ENCODE measurements at regions not wholly inside any gene's neighbourhood (a gene's known extent, or its start where the extent isn't known, plus 50 kb on each side); places are given as distances from the start of the nearest gene placed in this dataset.

DNA sequence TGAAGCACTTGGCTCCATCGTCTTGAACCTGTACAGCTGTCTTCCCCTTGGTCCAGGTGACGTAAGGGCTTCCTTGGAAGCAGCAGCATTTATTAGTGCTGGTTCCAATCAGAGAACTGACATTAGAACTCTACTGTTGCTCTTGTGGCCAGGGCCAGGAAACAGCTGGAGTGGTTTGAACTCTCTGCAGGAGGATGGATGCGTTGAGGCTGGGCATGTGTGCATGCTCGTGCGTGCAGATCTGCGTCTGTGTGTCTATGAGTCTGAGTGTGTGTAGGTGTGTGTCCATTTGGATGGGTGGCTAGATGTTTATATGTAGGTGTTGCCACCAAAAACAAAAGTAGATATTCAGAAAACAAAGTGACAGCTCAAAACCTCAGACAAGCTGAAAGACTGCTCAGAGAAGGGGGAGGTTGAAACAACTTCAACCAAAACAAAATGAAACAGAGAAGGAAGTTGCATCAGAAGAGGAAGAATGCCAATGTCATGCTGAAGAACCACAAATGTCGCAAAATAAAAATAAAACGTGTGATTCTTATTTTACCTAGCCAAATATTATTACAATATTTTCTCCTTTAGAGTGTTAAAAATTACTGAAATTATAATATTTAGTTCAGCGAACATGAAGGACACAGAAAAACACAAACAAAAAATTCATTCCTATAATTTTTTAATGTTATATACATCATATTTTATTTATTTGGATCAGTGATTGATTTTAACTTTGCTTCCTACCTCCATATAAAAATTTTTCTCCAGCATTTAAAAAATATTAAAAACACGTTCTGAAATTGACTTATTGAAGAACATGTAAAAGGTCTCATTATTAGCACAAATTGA lies 96.1 kb upstream of the MKLN1 start:
- Mint-ChIP-seq H3K4me3 (peak overlapping the region; percentile 76 to 81), H3K9me3 (no peaks in the 10 kb centered on the region), H3K36me3 (no peaks in the 10 kb centered on the region), H3K27me3 (no peaks in the 10 kb centered on the region), H3K4me1 (peaks cover 21 to 38% of the 10 kb centered on the region in 2 donors), H3K27ac (peak overlapping the region; percentile 91)
- ATAC-seq (replicated peaks) (peak; percentile 96 to 97), DNase-seq (peak; percentile 75)

- H3K4me1 Mint-ChIP-seq = peaks cover 21 to 31% of the 10 kb centered on the region in 2 donors
- no peak for DNase-seq
- H3K9me3 Mint-ChIP-seq = no peaks in the 10 kb centered on the region
- H3K27ac Mint-ChIP-seq = no peak overlapping the region
- no peak for ATAC-seq (replicated peaks)
- H3K36me3 Mint-ChIP-seq = no peaks in the 10 kb centered on the region
- H3K27me3 Mint-ChIP-seq = no peaks in the 10 kb centered on the region
- no peak overlapping the region for H3K4me3 Mint-ChIP-seq
Measured at GRCh38 chr7:131232768-131233167, 94.9 kb upstream of the MKLN1 start.

- Mint-ChIP-seq H3K4me1 (peaks cover 20 to 31% of the 10 kb centered on the region in 2 donors), H3K9me3 (no peaks in the 10 kb centered on the region), H3K27ac (no peak overlapping the region), H3K4me3 (no peak overlapping the region), H3K27me3 (no peaks in the 10 kb centered on the region), H3K36me3 (no peaks in the 10 kb centered on the region)
- DNase-seq (no peak), ATAC-seq (replicated peaks) (no peak)
Measured at GRCh38 chr7:131233193-131233592, 94.5 kb upstream of the MKLN1 start.

DNA sequence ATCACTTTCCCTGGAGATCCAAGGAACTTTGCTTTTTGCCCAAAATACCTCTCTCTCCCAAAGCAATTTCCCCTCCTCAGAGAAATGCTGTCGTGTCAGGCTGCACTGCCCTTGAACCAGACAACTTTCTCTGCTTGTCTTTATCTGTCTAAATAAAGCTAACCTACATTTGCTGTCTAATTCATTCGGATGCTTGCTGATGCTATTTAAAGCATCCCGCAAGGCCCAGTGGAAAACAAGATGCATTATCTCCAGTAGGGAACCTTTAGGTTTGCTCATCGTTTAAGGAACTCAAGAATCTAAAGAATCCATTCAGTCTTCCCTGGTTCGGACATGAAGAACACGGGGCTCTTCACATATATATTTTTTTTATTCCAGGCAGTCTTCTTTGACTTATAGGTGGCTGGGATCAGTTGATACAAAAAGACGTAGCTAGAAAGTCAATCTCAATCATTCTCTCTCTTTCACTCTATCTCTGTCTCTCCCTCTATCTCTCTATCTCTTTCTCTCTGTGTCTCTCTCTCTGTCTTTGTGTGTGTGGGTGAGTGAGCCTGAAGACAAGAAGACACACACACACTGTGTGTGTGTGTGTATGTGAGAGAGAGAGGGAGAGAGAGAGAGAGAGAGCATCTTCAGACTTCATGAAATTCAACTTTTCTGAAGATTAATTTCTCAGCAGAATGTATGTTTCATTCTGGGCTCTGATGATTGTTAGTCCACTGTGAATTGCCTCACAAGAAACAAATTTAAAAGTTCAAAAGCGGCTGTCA lies 92.8 kb upstream of the MKLN1 start:
- DNase-seq = no peak
- Mint-ChIP-seq H3K4me3 (peak overlapping the region in 1 of 2 donors; percentile 43), H3K27ac (peak overlapping the region; percentile 92), H3K27me3 (no peaks in the 10 kb centered on the region), H3K9me3 (no peaks in the 10 kb centered on the region), H3K4me1 (peaks cover 20 to 31% of the 10 kb centered on the region in 2 donors), H3K36me3 (no peaks in the 10 kb centered on the region)
- ATAC-seq (replicated peaks) = no peak

DNA sequence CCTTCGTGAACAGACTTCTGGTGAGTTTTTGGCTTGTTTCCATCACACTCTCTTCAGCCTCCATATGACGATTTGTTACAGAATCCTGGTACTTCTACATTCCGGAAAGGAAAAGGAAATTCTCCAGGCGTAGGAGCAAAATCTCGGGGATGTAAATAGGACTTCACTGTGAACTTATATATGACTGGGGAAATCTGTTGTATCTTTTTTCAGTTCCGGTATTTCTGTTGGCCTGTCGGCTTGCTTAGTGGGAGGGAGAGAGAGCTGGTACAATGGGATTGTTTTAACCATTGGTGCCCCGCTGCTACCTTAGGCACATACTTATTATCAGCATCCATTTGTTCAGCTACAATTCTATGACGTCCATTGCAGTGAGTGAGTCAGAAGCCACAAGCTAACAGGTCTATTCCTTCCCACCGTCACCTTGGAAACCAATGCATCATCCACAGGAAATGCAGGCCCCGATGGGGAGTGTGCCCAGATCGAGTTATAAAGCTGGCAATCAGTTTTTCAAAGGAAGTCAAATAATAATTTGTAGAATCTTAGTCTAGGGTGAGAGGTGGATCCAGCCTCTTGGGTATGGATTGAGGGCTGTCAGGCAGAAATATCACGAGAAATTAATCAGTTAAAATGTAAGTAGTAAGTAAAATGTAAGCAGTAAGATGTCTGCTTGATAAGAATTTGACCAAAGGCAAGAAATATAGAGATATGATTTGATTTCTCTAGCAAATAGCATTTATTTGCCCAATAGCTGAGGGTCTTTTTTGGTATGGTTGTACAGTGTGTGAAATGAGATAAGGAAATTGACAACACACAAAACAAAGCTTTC lies 92.0 kb upstream of the MKLN1 start:
- H3K27me3 Mint-ChIP-seq = no peaks in the 10 kb centered on the region
- H3K36me3 Mint-ChIP-seq = no peaks in the 10 kb centered on the region
- peak overlapping the region; percentile 22 to 43 for H3K4me3 Mint-ChIP-seq
- ATAC-seq (replicated peaks) = peak; percentile 39 to 47
- peaks cover 20 to 30% of the 10 kb centered on the region in 2 donors for H3K4me1 Mint-ChIP-seq
- no peaks in the 10 kb centered on the region for H3K9me3 Mint-ChIP-seq
- peak; percentile 38 for DNase-seq
- H3K27ac Mint-ChIP-seq = peak overlapping the region; percentile 92

DNA sequence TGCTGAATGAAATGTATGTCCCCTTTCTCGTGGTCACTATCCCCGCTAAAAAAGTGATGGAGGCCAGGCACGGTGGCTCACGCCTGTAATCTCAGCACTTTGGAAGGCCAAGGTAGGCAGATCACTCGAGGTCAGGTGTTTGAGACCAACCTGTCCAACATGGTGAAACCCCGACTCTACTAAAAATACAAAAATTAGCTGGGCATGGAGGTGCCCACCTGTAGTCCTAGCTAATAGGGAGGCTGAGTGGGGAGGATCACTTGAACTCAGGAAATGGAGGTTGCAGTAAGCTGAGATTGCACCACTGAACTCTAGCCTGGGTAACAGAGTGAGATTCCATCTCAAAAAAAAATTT lies 91.4 kb upstream of the MKLN1 start:
- Mint-ChIP-seq H3K4me1 (peaks cover 18 to 24% of the 10 kb centered on the region in 2 donors), H3K27me3 (no peaks in the 10 kb centered on the region), H3K27ac (peak overlapping the region; percentile 92), H3K36me3 (no peaks in the 10 kb centered on the region), H3K4me3 (no peak overlapping the region), H3K9me3 (no peaks in the 10 kb centered on the region)
- ATAC-seq (replicated peaks) (no peak), DNase-seq (no peak)

DNA sequence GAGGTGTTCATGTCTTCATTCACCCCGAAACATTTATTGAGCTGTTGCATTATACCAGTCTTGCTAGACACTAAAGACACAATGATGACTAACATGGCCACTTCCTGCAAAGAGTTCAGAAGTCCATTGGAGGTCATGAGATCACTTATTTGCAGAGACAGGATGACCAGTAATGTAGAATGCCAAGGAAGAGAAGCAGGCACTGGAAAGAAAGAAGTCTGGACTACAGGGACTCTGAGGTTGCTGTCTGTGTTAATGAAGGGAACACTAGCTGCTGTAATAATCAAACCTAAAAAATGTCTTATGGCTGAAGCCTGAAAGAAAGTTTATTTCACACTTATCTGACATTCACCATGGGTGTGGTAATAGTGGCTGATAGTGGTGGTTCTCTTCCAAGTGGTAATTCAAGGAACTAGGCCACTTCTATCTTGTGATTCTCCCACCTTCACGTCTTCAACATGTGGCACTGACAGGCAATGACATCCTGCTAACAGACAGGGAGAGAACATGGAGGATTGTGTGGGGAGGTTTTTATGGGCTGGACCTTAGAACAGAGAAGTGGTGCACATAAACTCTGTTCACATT lies 89.2 kb upstream of the MKLN1 start:
- DNase-seq (no peak), ATAC-seq (replicated peaks) (no peak)
- H3K4me3 Mint-ChIP-seq = no peak overlapping the region
- no peaks in the 10 kb centered on the region for H3K27me3 Mint-ChIP-seq
- H3K27ac Mint-ChIP-seq = no peak overlapping the region
- H3K4me1 Mint-ChIP-seq = peaks cover 11 to 19% of the 10 kb centered on the region in 2 donors
- no peaks in the 10 kb centered on the region for H3K36me3 Mint-ChIP-seq
- H3K9me3 Mint-ChIP-seq = no peaks in the 10 kb centered on the region

DNA sequence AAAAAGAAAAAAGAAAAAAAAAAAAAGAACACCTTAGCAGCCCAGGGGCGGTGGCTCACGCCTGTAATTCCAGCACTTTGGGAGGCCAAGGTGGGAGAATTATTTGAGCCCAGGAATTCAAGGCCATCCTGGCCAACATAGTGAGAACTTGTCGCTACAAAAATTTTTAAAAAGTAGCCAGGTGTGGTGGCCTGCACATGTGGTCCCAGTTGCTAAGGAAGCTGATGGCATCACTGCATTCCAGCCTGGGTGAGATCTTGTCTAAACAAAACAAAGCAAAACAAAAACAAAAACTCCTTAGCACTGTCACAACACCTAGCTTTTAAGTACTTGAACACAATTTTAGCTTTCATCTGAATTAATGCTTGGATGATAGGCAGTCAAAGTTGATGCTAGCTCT lies 86.3 kb upstream of the MKLN1 start:
- no peaks in the 10 kb centered on the region for H3K4me1 Mint-ChIP-seq
- H3K36me3 Mint-ChIP-seq = no peaks in the 10 kb centered on the region
- H3K27me3 Mint-ChIP-seq = no peaks in the 10 kb centered on the region
- DNase-seq (no peak), ATAC-seq (replicated peaks) (no peak)
- H3K27ac Mint-ChIP-seq = no peak overlapping the region
- H3K9me3 Mint-ChIP-seq = no peaks in the 10 kb centered on the region
- no peak overlapping the region for H3K4me3 Mint-ChIP-seq

DNA sequence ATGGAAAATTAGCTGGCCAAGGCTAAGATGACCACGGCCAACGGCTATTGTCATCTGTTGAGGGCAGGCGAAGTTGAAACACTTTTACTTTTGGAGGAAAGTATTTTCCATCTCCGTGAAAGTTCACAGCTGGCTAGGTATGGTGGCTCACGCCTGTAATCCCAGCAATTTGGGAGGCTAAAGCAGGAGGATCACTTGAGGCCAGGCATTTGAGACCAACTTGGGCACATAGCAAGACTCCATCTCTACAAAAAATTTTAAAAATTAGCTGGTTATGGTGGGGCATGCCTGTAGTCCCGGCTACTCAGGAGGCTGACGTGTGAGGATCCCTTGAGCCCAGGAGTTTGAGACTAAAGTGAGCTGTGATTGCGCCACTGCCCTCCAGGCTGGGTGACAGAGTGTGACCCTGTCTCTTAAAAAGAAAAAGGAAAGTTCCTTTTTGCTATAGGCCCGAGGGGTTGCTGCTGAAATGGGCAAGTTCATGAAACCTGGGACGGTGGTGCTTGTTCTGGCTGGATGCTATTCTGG lies 85.5 kb upstream of the MKLN1 start:
- H3K4me1 Mint-ChIP-seq = no peaks in the 10 kb centered on the region
- DNase-seq (no peak), ATAC-seq (replicated peaks) (no peak)
- H3K27me3 Mint-ChIP-seq = no peaks in the 10 kb centered on the region
- H3K4me3 Mint-ChIP-seq = no peak overlapping the region
- no peak overlapping the region for H3K27ac Mint-ChIP-seq
- no peaks in the 10 kb centered on the region for H3K36me3 Mint-ChIP-seq
- H3K9me3 Mint-ChIP-seq = no peaks in the 10 kb centered on the region

- Mint-ChIP-seq H3K9me3 (no peaks in the 10 kb centered on the region), H3K27ac (no peak overlapping the region), H3K36me3 (no peaks in the 10 kb centered on the region), H3K27me3 (peaks cover 1 to 7% of the 10 kb centered on the region in 2 donors), H3K4me3 (no peak overlapping the region), H3K4me1 (no peaks in the 10 kb centered on the region)
- DNase-seq (no peak), ATAC-seq (replicated peaks) (no peak)
Measured at GRCh38 chr7:131244259-131244852, 83.3 kb upstream of the MKLN1 start.

- Mint-ChIP-seq H3K4me1 (no peaks in the 10 kb centered on the region), H3K27ac (no peak overlapping the region)
- no peak for DNase-seq
Measured at GRCh38 chr7:131249003-131249402, 78.7 kb upstream of the MKLN1 start.

GRCh38 chr7:131249483-131249882 lies 78.2 kb upstream of the MKLN1 start:
- H3K4me3 Mint-ChIP-seq = no peak overlapping the region
- no peak overlapping the region for H3K27ac Mint-ChIP-seq
- H3K9me3 Mint-ChIP-seq = peaks cover 9 to 11% of the 10 kb centered on the region in 2 donors
- H3K4me1 Mint-ChIP-seq = no peaks in the 10 kb centered on the region
- peaks cover 17 to 27% of the 10 kb centered on the region in 2 donors for H3K27me3 Mint-ChIP-seq
- peaks cover 0 to 2% of the 10 kb centered on the region in 2 donors for H3K36me3 Mint-ChIP-seq
- no peak for ATAC-seq (replicated peaks)
- DNase-seq = no peak

More at GRCh38 chr7:131249003-131249402, 78.7 kb upstream of the MKLN1 start:
- H3K4me3 Mint-ChIP-seq = no peak overlapping the region
- no peaks in the 10 kb centered on the region for H3K36me3 Mint-ChIP-seq
- peaks cover 13 to 25% of the 10 kb centered on the region in 2 donors for H3K27me3 Mint-ChIP-seq
- no peak for ATAC-seq (replicated peaks)
- H3K9me3 Mint-ChIP-seq = peaks cover 5 to 6% of the 10 kb centered on the region in 2 donors

GRCh38 chr7:131250331-131250730 lies 77.3 kb upstream of the MKLN1 start:
- Mint-ChIP-seq H3K27me3 (peaks cover 17 to 27% of the 10 kb centered on the region in 2 donors), H3K4me1 (no peaks in the 10 kb centered on the region), H3K36me3 (peaks cover 2 to 9% of the 10 kb centered on the region in 2 donors), H3K4me3 (no peak overlapping the region), H3K27ac (no peak overlapping the region), H3K9me3 (peaks cover 14 to 18% of the 10 kb centered on the region in 2 donors)
- DNase-seq (no peak), ATAC-seq (replicated peaks) (no peak)

Data from stimulated activated naive B cell treated with anti-CD40 and anti-IgM and Interleukin-4, amounts not matched to agents 10 μg/mL and 1 μg/mL and 100 μg/mL, for 72 hours (primary cell).